T-helper 17 cell (primary cell): ENCODE measurements at regions not wholly inside any gene's neighbourhood (a gene's known extent, or its start where the extent isn't known, plus 50 kb on each side); places are given as distances from the start of the nearest gene placed in this dataset.

Experiments
- ATAC-seq: fragments of 150-1000 bp; cut with Tn5 transposase; 2 replicates; pipeline ENCODE4 v1.10.0; 2021; ENCODE audit warnings: mild to moderate bottlenecking, moderate library complexity
- DNase-seq, 3 donors: peaks; one replicate each; pipeline versions ENCODE4 v3.0.0 to v3.0.0-alpha.2; 2020 to 2021
- H3K9me3 ChIP-seq: one replicate; pipeline ENCODE4 v1.7.0; 2013; ENCODE audit warnings: low read length, mild to moderate bottlenecking; ENCODE audit not compliant: control insufficient read depth, poor library complexity, severe bottlenecking
- H3K27ac Mint-ChIP-seq: one replicate; pipeline ENCODE4 v1.8.0; 2022; ENCODE audit warnings: mild to moderate bottlenecking, moderate library complexity, mixed read lengths
- H3K27me3 Mint-ChIP-seq: one replicate; pipeline ENCODE4 v1.8.0; 2022; ENCODE audit warnings: mixed read lengths
- H3K36me3 Mint-ChIP-seq: one replicate; pipeline ENCODE4 v1.8.0; 2022; ENCODE audit warnings: low read depth, mixed read lengths
- H3K4me1 Mint-ChIP-seq: one replicate; pipeline ENCODE4 v1.8.0; 2022; ENCODE audit warnings: mild to moderate bottlenecking, mixed read lengths
- H3K4me3 Mint-ChIP-seq: one replicate; pipeline ENCODE4 v1.8.0; 2022; ENCODE audit warnings: mild to moderate bottlenecking, moderate library complexity, mixed read lengths

GRCh38 chr13:108156749-108157148, 58.6 kb downstream of the LIG4 start:
- Mint-ChIP-seq H3K4me1 (peaks cover 6% of the 10 kb centered on the region), H3K27me3 (peaks cover 36% of the 10 kb centered on the region), H3K4me3 (no peak overlapping the region), H3K36me3 (peaks cover 3% of the 10 kb centered on the region), H3K27ac (peak overlapping the region; percentile 39)
- H3K9me3 ChIP-seq: no peaks in the 10 kb centered on the region
- no peak for ATAC-seq
- no peak for DNase-seq

GRCh38 chr13:108155185-108156106, 59.9 kb downstream of the LIG4 start:
- peaks cover 3% of the 10 kb centered on the region for H3K36me3 Mint-ChIP-seq
- no peak overlapping the region for H3K4me3 Mint-ChIP-seq
- no peak overlapping the region for H3K27ac Mint-ChIP-seq
- no peaks in the 10 kb centered on the region for H3K9me3 ChIP-seq
- peaks cover 6% of the 10 kb centered on the region for H3K4me1 Mint-ChIP-seq
- ATAC-seq: peak; percentile 50
- H3K27me3 Mint-ChIP-seq: peaks cover 37% of the 10 kb centered on the region
- peak; percentile 23 to 48 (median 29) for DNase-seq

GRCh38 chr13:108154421-108154858, 60.9 kb downstream of the LIG4 start:
- H3K9me3 ChIP-seq: no peaks in the 10 kb centered on the region
- H3K27me3 Mint-ChIP-seq: peaks cover 35% of the 10 kb centered on the region
- no peak for DNase-seq
- no peak overlapping the region for H3K27ac Mint-ChIP-seq
- no peak overlapping the region for H3K4me3 Mint-ChIP-seq
- peaks cover 6% of the 10 kb centered on the region for H3K4me1 Mint-ChIP-seq
- peaks cover 3% of the 10 kb centered on the region for H3K36me3 Mint-ChIP-seq
- ATAC-seq: no peak

GRCh38 chr13:108146642-108147041, 68.7 kb downstream of the LIG4 start:
- Mint-ChIP-seq H3K27me3 (peaks cover 5% of the 10 kb centered on the region), H3K27ac (no peak overlapping the region), H3K4me3 (no peak overlapping the region), H3K36me3 (no peaks in the 10 kb centered on the region), H3K4me1 (no peaks in the 10 kb centered on the region)
- H3K9me3 ChIP-seq: no peaks in the 10 kb centered on the region
- no peak for ATAC-seq
- no peak for DNase-seq

GRCh38 chr13:108142702-108143436, 72.5 kb downstream of the LIG4 start:
- no peak for ATAC-seq
- Mint-ChIP-seq H3K36me3 (no peaks in the 10 kb centered on the region), H3K4me3 (no peak overlapping the region), H3K27me3 (peaks cover 13% of the 10 kb centered on the region), H3K4me1 (no peaks in the 10 kb centered on the region), H3K27ac (no peak overlapping the region)
- no peak for DNase-seq
- H3K9me3 ChIP-seq: no peaks in the 10 kb centered on the region

GRCh38 chr13:108137176-108137575, 78.2 kb downstream of the LIG4 start:
- H3K36me3 Mint-ChIP-seq: no peaks in the 10 kb centered on the region
- no peak overlapping the region for H3K27ac Mint-ChIP-seq
- ATAC-seq: no peak
- H3K4me3 Mint-ChIP-seq: no peak overlapping the region
- H3K9me3 ChIP-seq: no peaks in the 10 kb centered on the region
- DNase-seq: no peak
- H3K4me1 Mint-ChIP-seq: no peaks in the 10 kb centered on the region
- peaks cover 28% of the 10 kb centered on the region for H3K27me3 Mint-ChIP-seq

GRCh38 chr13:108127406-108127805, 87.9 kb downstream of the LIG4 start:
- DNase-seq: no peak
- no peaks in the 10 kb centered on the region for H3K36me3 Mint-ChIP-seq
- H3K27me3 Mint-ChIP-seq: peaks cover 24% of the 10 kb centered on the region
- H3K27ac Mint-ChIP-seq: no peak overlapping the region
- no peaks in the 10 kb centered on the region for H3K9me3 ChIP-seq
- H3K4me1 Mint-ChIP-seq: no peaks in the 10 kb centered on the region
- ATAC-seq: no peak
- no peak overlapping the region for H3K4me3 Mint-ChIP-seq

- no peaks in the 10 kb centered on the region for H3K9me3 ChIP-seq
- Mint-ChIP-seq H3K4me1 (no peaks in the 10 kb centered on the region), H3K27ac (no peak overlapping the region), H3K4me3 (no peak overlapping the region), H3K27me3 (peaks cover 29% of the 10 kb centered on the region), H3K36me3 (no peaks in the 10 kb centered on the region)
- DNase-seq (no peak), ATAC-seq (no peak)
Measured at GRCh38 chr13:108126056-108126455, 89.3 kb downstream of the LIG4 start.

GRCh38 chr13:108121406-108121805, 93.9 kb downstream of the LIG4 start:
- no peak for ATAC-seq
- H3K9me3 ChIP-seq: no peaks in the 10 kb centered on the region
- no peaks in the 10 kb centered on the region for H3K36me3 Mint-ChIP-seq
- H3K27me3 Mint-ChIP-seq: peaks cover 25% of the 10 kb centered on the region
- no peak overlapping the region for H3K4me3 Mint-ChIP-seq
- H3K27ac Mint-ChIP-seq: no peak overlapping the region
- no peak for DNase-seq
- H3K4me1 Mint-ChIP-seq: no peaks in the 10 kb centered on the region

GRCh38 chr13:108120856-108121255, 94.5 kb downstream of the LIG4 start:
- Mint-ChIP-seq H3K4me1 (no peaks in the 10 kb centered on the region), H3K27me3 (peaks cover 21% of the 10 kb centered on the region), H3K4me3 (no peak overlapping the region), H3K27ac (no peak overlapping the region), H3K36me3 (no peaks in the 10 kb centered on the region)
- no peak for DNase-seq
- no peaks in the 10 kb centered on the region for H3K9me3 ChIP-seq
- ATAC-seq: no peak

- ATAC-seq (no peak), DNase-seq (no peak)
- Mint-ChIP-seq H3K4me3 (no peak overlapping the region), H3K4me1 (no peaks in the 10 kb centered on the region), H3K27me3 (peaks cover 21% of the 10 kb centered on the region), H3K36me3 (no peaks in the 10 kb centered on the region), H3K27ac (no peak overlapping the region)
- H3K9me3 ChIP-seq: no peaks in the 10 kb centered on the region
Measured at GRCh38 chr13:108120302-108120701, 95.0 kb downstream of the LIG4 start.

- H3K36me3 Mint-ChIP-seq: no peaks in the 10 kb centered on the region
- ATAC-seq: no peak
- H3K4me1 Mint-ChIP-seq: no peaks in the 10 kb centered on the region
- peaks cover 5% of the 10 kb centered on the region for H3K27me3 Mint-ChIP-seq
- H3K4me3 Mint-ChIP-seq: no peak overlapping the region
- H3K9me3 ChIP-seq: no peaks in the 10 kb centered on the region
- H3K27ac Mint-ChIP-seq: no peak overlapping the region
- DNase-seq: no peak
Measured at GRCh38 chr13:108115738-108116137, 99.6 kb downstream of the LIG4 start.

- no peak overlapping the region for H3K27ac Mint-ChIP-seq
- no peak overlapping the region for H3K4me3 Mint-ChIP-seq
- H3K36me3 Mint-ChIP-seq: no peaks in the 10 kb centered on the region
- H3K4me1 Mint-ChIP-seq: no peaks in the 10 kb centered on the region
- no peaks in the 10 kb centered on the region for H3K27me3 Mint-ChIP-seq
- ATAC-seq (no peak), DNase-seq (no peak)
- H3K9me3 ChIP-seq: no peaks in the 10 kb centered on the region
Measured at GRCh38 chr13:108113407-108113806, 101.9 kb downstream of the LIG4 start.
